SK-N-SH (cell line): ENCODE measurements at regions not wholly inside any gene's neighbourhood (a gene's known extent, or its start where the extent isn't known, plus 50 kb on each side); places are given as distances from the start of the nearest gene placed in this dataset.
A peak's percentile ranks its signal among the peaks of the same experiment; 100 is the strongest.

ENCODE experiments used
- CTCF ChIA-PET: fragments of 300-600, 350-600 bp; formaldehyde crosslinking; extraction: SDS; loops from one replicate; lab custom pipeline; 2021; lab: Yijun Ruan, JAX
- POLR2A ChIA-PET: fragments of 350-600 bp; sonication (Branson Sonifier 250); formaldehyde crosslinking; extraction: SDS; loops from one replicate; lab custom pipeline; 2020; ENCODE audit warnings: antibody characterized with exemption, inconsistent platforms; lab: Yijun Ruan, JAX
- DNase-seq: peaks from one replicate; pipeline ENCODE4 v3.0.0; 2012
- H2AFZ ChIP-seq: fragments of 200-600 bp; sonication (generic); 2 replicates; pipeline ENCODE4 v1.8.1; 2016; ENCODE audit warnings: antibody characterized with exemption, mild to moderate bottlenecking, low read depth
- H3F3A ChIP-seq: fragments of 200-600 bp; sonication (generic); replicated peaks from 2 replicates; pipeline ENCODE3; 2016; ENCODE audit warnings: antibody characterized with exemption, mild to moderate bottlenecking; ENCODE audit not compliant: insufficient read depth
- H3K27ac ChIP-seq, 2 experiments: fragments of 200-500 bp in 1 of 2; fragments of 200-600 bp in 1 of 2; sonication (Bioruptor generic) in 1 of 2; sonication (generic), shearing (Covaris generic) in 1 of 2; 2 replicates each; pipeline versions ENCODE4 v1.5.1 to v1.6.1; 2014 to 2016; ENCODE audit warnings: low read depth in 2 of 2, inconsistent platforms in 1 of 2, low read length in 1 of 2, mild to moderate bottlenecking in 1 of 2, mixed read lengths in 1 of 2
- H3K27me3 ChIP-seq: fragments of 200-600 bp; sonication (generic), shearing (Covaris generic); 2 replicates; pipeline ENCODE4 v1.6.1; 2016; ENCODE audit warnings: mixed run types; ENCODE audit not compliant: insufficient read depth
- H3K36me3 ChIP-seq, 2 experiments: fragments of 200-500 bp in 1 of 2; fragments of 200-600 bp in 1 of 2; sonication (Bioruptor generic) in 1 of 2; sonication (generic) in 1 of 2; replicated peaks in 1 of 2; 2 replicates each; pipeline versions ENCODE3 to v1.5.1; 2014 to 2016; ENCODE audit warnings: low read length in 1 of 2, mild to moderate bottlenecking in 1 of 2; ENCODE audit not compliant: insufficient read depth in 2 of 2, control insufficient read depth in 1 of 2
- H3K4me1 ChIP-seq, 2 experiments: fragments of 200-500 bp in 1 of 2; fragments of 200-600 bp in 1 of 2; sonication (Bioruptor generic) in 1 of 2; sonication (generic), shearing (Covaris generic) in 1 of 2; 2 replicates each; pipeline versions ENCODE4 v1.5.1 to v1.6.1; 2014 to 2016; ENCODE audit warnings: low read depth in 1 of 2, low read length in 1 of 2, mixed run types in 1 of 2; ENCODE audit not compliant: insufficient read depth in 2 of 2, control insufficient read depth in 1 of 2
- H3K4me2 ChIP-seq: fragments of 200-600 bp; sonication (generic), shearing (Covaris generic); 2 replicates; pipeline ENCODE4 v1.6.1; 2017; ENCODE audit warnings: mixed run types
- H3K4me3 ChIP-seq, 2 experiments: fragments of 200-500 bp in 1 of 2; fragments of 200-600 bp in 1 of 2; sonication (Bioruptor generic) in 1 of 2; sonication (generic), shearing (Covaris generic) in 1 of 2; 2 replicates each; pipeline versions ENCODE4 v1.5.1 to v1.8.1; 2014 to 2016; ENCODE audit warnings: low read depth in 2 of 2, inconsistent platforms in 1 of 2, low read length in 1 of 2, mild to moderate bottlenecking in 1 of 2, mixed read lengths in 1 of 2, moderate library complexity in 1 of 2
- H3K79me2 ChIP-seq: fragments of 200-600 bp; sonication (generic); 2 replicates; pipeline ENCODE4 v1.8.1; 2017; ENCODE audit warnings: mild to moderate bottlenecking; ENCODE audit not compliant: insufficient read depth
- H3K9ac ChIP-seq: fragments of 200-600 bp; sonication (generic); 2 replicates; pipeline ENCODE4 v1.6.1; 2017; ENCODE audit warnings: mixed run types
- H3K9me2 ChIP-seq: fragments of 200-600 bp; sonication (generic); 2 replicates; pipeline ENCODE4 v1.6.1; 2017; ENCODE audit warnings: mixed run types
- H3K9me3 ChIP-seq: fragments of 200-600 bp; sonication (generic); 2 replicates; pipeline ENCODE4 v1.6.1; 2017; ENCODE audit warnings: mixed run types, mild to moderate bottlenecking, moderate library complexity
- H4K20me1 ChIP-seq: fragments of 200-600 bp; sonication (generic); 2 replicates; pipeline ENCODE4 v1.6.1; 2017; ENCODE audit warnings: mild to moderate bottlenecking, mixed run types; ENCODE audit not compliant: insufficient read depth
- CHD2 ChIP-seq: fragments of 150-350 bp; IDR thresholded peaks from 2 replicates; pipeline ENCODE4 v1.6.1; 2018; ENCODE audit warnings: low read length; ENCODE audit not compliant: partially characterized antibody
- CTCF ChIP-seq: fragments of 200-600 bp; sonication (generic); IDR thresholded peaks from 2 replicates; pipeline ENCODE4 v1.6.1; 2017; ENCODE audit warnings: antibody characterized with exemption, mild to moderate bottlenecking, moderate library complexity
- ELF1 ChIP-seq: IDR thresholded peaks from 2 replicates; pipeline ENCODE4 v1.4.0; 2012
- FOSL2 ChIP-seq: IDR thresholded peaks from 2 replicates; pipeline ENCODE4 v1.4.0; 2012; ENCODE audit warnings: low read depth, mild to moderate bottlenecking, moderate library complexity, borderline replicate concordance
- FOXJ3 ChIP-seq: sonication (generic); formaldehyde crosslinking; IDR thresholded peaks from 2 replicates; pipeline ENCODE4 v1.5.1; 2020; ENCODE audit warnings: mild to moderate bottlenecking, missing genetic modification reagents
- FOXM1 ChIP-seq: IDR thresholded peaks from 2 replicates; pipeline ENCODE4 v1.4.0; 2012; ENCODE audit warnings: low read depth, mild to moderate bottlenecking
- IRF3 ChIP-seq: fragments of 150-350 bp; IDR thresholded peaks from 2 replicates; pipeline ENCODE4 v1.6.1; 2016; ENCODE audit warnings: mild to moderate bottlenecking, low read depth, low read length
- MXI1 ChIP-seq: IDR thresholded peaks from 2 replicates; pipeline ENCODE4 v1.6.1; 2012; ENCODE audit warnings: mild to moderate bottlenecking, low read depth, low read length, improper control_type of control experiment
- NFIC ChIP-seq: IDR thresholded peaks from 2 replicates; pipeline ENCODE4 v1.4.0; 2012; ENCODE audit warnings: borderline replicate concordance
- NRF1 ChIP-seq: IDR thresholded peaks from 2 replicates; pipeline ENCODE4 v1.6.1; 2012; ENCODE audit warnings: low read depth, mild to moderate bottlenecking, low read length
- RAD21 ChIP-seq: IDR thresholded peaks from 2 replicates; pipeline ENCODE4 v1.6.1; 2012; ENCODE audit warnings: mild to moderate bottlenecking, low read length
- RCOR1 ChIP-seq: fragments of 150-350 bp; IDR thresholded peaks from 2 replicates; pipeline ENCODE4 v1.6.1; 2017; ENCODE audit warnings: antibody characterized with exemption, low read length
- RXRA ChIP-seq: IDR thresholded peaks from 2 replicates; pipeline ENCODE4 v1.4.0; 2012; ENCODE audit warnings: low read depth, mild to moderate bottlenecking, borderline replicate concordance
- SMC3 ChIP-seq: IDR thresholded peaks from 2 replicates; pipeline ENCODE4 v1.6.1; 2012; ENCODE audit warnings: low read depth, low read length, improper control_type of control experiment
- TCF12 ChIP-seq: IDR thresholded peaks from 2 replicates; pipeline ENCODE4 v1.4.0; 2012
- TEAD4 ChIP-seq: IDR thresholded peaks from 2 replicates; pipeline ENCODE4 v1.4.0; 2012; ENCODE audit warnings: mild to moderate bottlenecking, borderline replicate concordance; ENCODE audit not compliant: insufficient read depth
- USF1 ChIP-seq: IDR thresholded peaks from 2 replicates; pipeline ENCODE4 v1.4.0; 2012; ENCODE audit warnings: low read depth, borderline replicate concordance
- USF2 ChIP-seq: fragments of 150-350 bp; IDR thresholded peaks from 2 replicates; pipeline ENCODE4 v1.6.1; 2017; ENCODE audit warnings: antibody characterized with exemption, low read length, low read depth, borderline replicate concordance
- YY1 ChIP-seq: IDR thresholded peaks from 2 replicates; pipeline ENCODE4 v1.4.0; 2012; ENCODE audit warnings: low read depth, mild to moderate bottlenecking
- WGBS: methylation state at CpG from one replicate; pipeline ENCODE4 v1.1.6; 2017; ENCODE audit warnings: low lambda C conversion rate; 5-methylcytosine and 5-hydroxymethylcytosine counted together

GRCh38 chr6:166786704-166787293 is 159.7 kb upstream of the RPS6KA2 start:
- Histone ChIP-seq H3K4me3 (peak overlapping the region in 1 of 2 experiments; percentile 24; a peak in 1 of 4 replicates), H3K36me3 (no peaks in the 10 kb centered on the region), H3K27me3 (no peaks in the 10 kb centered on the region), H3F3A (no peaks in the 10 kb centered on the region), H2AFZ (no peak overlapping the region), H3K4me1 (no peaks in the 10 kb centered on the region), H3K27ac (no peak overlapping the region), H3K79me2 (no peaks in the 10 kb centered on the region), H3K9ac (no peak overlapping the region), H3K9me2 (no peaks in the 10 kb centered on the region), H3K4me2 (no peak overlapping the region), H4K20me1 (no peaks in the 10 kb centered on the region), H3K9me3 (no peaks in the 10 kb centered on the region)
- peak; percentile 78 for DNase-seq
- POLR2A ChIA-PET = no interaction called here
- CTCF ChIA-PET = interaction anchor here (0.6 to 3.8 kb wide), 18 partner anchors 8 to 355 kb away, joined by 3 to 24 read pairs (median 6); partner anchors contain the start of gene RNASET2
- 2% methylated on average over 3 of the region's 3 CpGs for WGBS
- TF ChIP-seq RXRA (no peak), CHD2 (no peak), SMC3 (peak; percentile 83), NRF1 (0 out of 2 replicates have a peak, but pooled peaks have one; percentile 19), CTCF (peak; percentile 82), YY1 (peak; percentile 57; the same call in 1 of the 2 replicates), RAD21 (peak; percentile 89), MXI1 (peak; percentile 29; the same call in 1 of the 2 replicates)

- Histone ChIP-seq H3F3A (no peaks in the 10 kb centered on the region), H3K9ac (no peak overlapping the region), H3K36me3 (no peaks in the 10 kb centered on the region), H3K79me2 (no peaks in the 10 kb centered on the region), H3K9me3 (no peaks in the 10 kb centered on the region), H3K27ac (no peak overlapping the region), H3K4me1 (no peaks in the 10 kb centered on the region), H2AFZ (no peak overlapping the region), H3K4me3 (no peak overlapping the region), H3K4me2 (no peak overlapping the region), H3K9me2 (no peaks in the 10 kb centered on the region), H4K20me1 (no peaks in the 10 kb centered on the region), H3K27me3 (no peaks in the 10 kb centered on the region)
- DNase-seq = no peak
- 77% methylated on average over 6 of the region's 6 CpGs for WGBS
- ChIA-PET POLR2A (no interaction called here), CTCF (interaction anchor here (0.9 to 3.5 kb wide), 10 partner anchors 10 to 357 kb away, joined by 3 to 16 read pairs (median 4); no protein-coding TSS in a partner anchor)
- no peak for TF ChIP-seq USF1
- no peak for TF ChIP-seq FOXM1
- no peak for TF ChIP-seq USF2
- no peak for TF ChIP-seq TCF12
- no peak for TF ChIP-seq RXRA
- TF ChIP-seq MXI1 = no peak
- TF ChIP-seq IRF3 = no peak
- no peak for TF ChIP-seq CHD2
- TF ChIP-seq ELF1 = no peak
- no peak for TF ChIP-seq FOXJ3 (CRISPR knock-in tag)
- no peak for TF ChIP-seq FOSL2
- TF ChIP-seq NFIC = no peak
- TF ChIP-seq CTCF = no peak
- TF ChIP-seq TEAD4 = no peak
- no peak for TF ChIP-seq RCOR1
- TF ChIP-seq RAD21 = no peak
These were observed 158.1 kb upstream of the RPS6KA2 start for GRCh38 chr6:166785131-166785530.
